IMR-90 (cell line): ENCODE measurements at regions not wholly inside any gene's neighbourhood (a gene's known extent, or its start where the extent isn't known, plus 50 kb on each side); places are given as distances from the start of the nearest gene placed in this dataset.

Experiments
- ATAC-seq: fragments of 200-7000 bp; cut with Tn5 transposase; 2 replicates; pipeline ENCODE4 v1.9.1; 2020; ENCODE audit warnings: low read depth, mild to moderate bottlenecking, moderate library complexity
- BruUV-seq: library from RNA; stranded (reverse); fragments of 400-500 nt; replicated peaks from 2 replicates; lab custom pipeline; 2021; lab: Mats Ljungman, UMichigan
- CTCF ChIA-PET: fragments of 300-600 bp; formaldehyde crosslinking; extraction: SDS; loops from one replicate; lab custom pipeline; 2021; ENCODE audit warnings: antibody characterized with exemption; lab: Yijun Ruan, JAX
- POLR2A ChIA-PET: fragments of 300-600 bp; sonication (Branson Sonifier 250); formaldehyde crosslinking; loops from one replicate; lab custom pipeline; 2022; ENCODE audit warnings: antibody characterized with exemption; ENCODE audit not compliant: unreplicated experiment; lab: Charles Lee
- DNase-seq: peaks from one replicate; pipeline ENCODE4 v3.0.0; 2013
- H2AFZ ChIP-seq: replicated peaks from 2 replicates; pipeline ENCODE3; 2013; ENCODE audit warnings: low read length, mild to moderate bottlenecking; ENCODE audit not compliant: poor library complexity
- H2AK5ac ChIP-seq: 2 replicates; pipeline ENCODE4 v1.6.1; 2013; ENCODE audit warnings: low read depth, low read length, inconsistent platforms
- H2AK9ac ChIP-seq: replicated peaks from 2 replicates; pipeline ENCODE3; 2013; ENCODE audit warnings: mild to moderate bottlenecking, low read depth, low read length, moderate library complexity; ENCODE audit not compliant: poor library complexity
- H2BK120ac ChIP-seq: 2 replicates; pipeline ENCODE4 v1.6.1; 2013; ENCODE audit warnings: low read depth, low read length, inconsistent platforms
- H2BK15ac ChIP-seq: 3 replicates; pipeline ENCODE4 v1.6.1; 2013; ENCODE audit warnings: low read depth, low read length, inconsistent platforms
- H2BK20ac ChIP-seq: 2 replicates; pipeline ENCODE4 v1.6.1; 2013; ENCODE audit warnings: low read depth, mild to moderate bottlenecking, inconsistent platforms, low read length, moderate library complexity
- H2BK5ac ChIP-seq: 2 replicates; pipeline ENCODE4 v1.6.1; 2013; ENCODE audit warnings: mild to moderate bottlenecking, low read depth, low read length, inconsistent platforms; ENCODE audit not compliant: poor library complexity, severe bottlenecking
- H3K14ac ChIP-seq: replicated peaks from 2 replicates; pipeline ENCODE4 v1.6.1; 2013; ENCODE audit warnings: low read depth, low read length, inconsistent platforms
- H3K18ac ChIP-seq: 2 replicates; pipeline ENCODE4 v1.6.1; 2013; ENCODE audit warnings: low read depth, low read length, control low read depth
- H3K23ac ChIP-seq: 2 replicates; pipeline ENCODE4 v1.6.1; 2013; ENCODE audit warnings: low read depth, low read length, inconsistent platforms
- H3K27ac ChIP-seq: 2 replicates; pipeline ENCODE4 v1.5.1; 2013; ENCODE audit warnings: mild to moderate bottlenecking, control low read depth, low read length; ENCODE audit not compliant: insufficient read depth
- H3K27me3 ChIP-seq: 2 replicates; pipeline ENCODE4 v1.6.1; 2013; ENCODE audit warnings: low read length; ENCODE audit not compliant: control insufficient read depth, insufficient read depth
- H3K36me3 ChIP-seq: 2 replicates; pipeline ENCODE4 v1.6.1; 2013; ENCODE audit warnings: low read length, mixed read lengths; ENCODE audit not compliant: control insufficient read depth, insufficient read depth
- H3K4ac ChIP-seq: 2 replicates; pipeline ENCODE4 v1.6.1; 2013; ENCODE audit warnings: low read depth, low read length, inconsistent platforms
- H3K4me1 ChIP-seq: 2 replicates; pipeline ENCODE4 v1.6.1; 2013; ENCODE audit warnings: low read length, mixed read lengths; ENCODE audit not compliant: control insufficient read depth, insufficient read depth
- H3K4me2 ChIP-seq: 2 replicates; pipeline ENCODE4 v1.6.1; 2013; ENCODE audit warnings: low read depth, mild to moderate bottlenecking, control low read depth, low read length, moderate library complexity
- H3K4me3 ChIP-seq: 2 replicates; pipeline ENCODE4 v1.5.1; 2013; ENCODE audit warnings: low read depth, mild to moderate bottlenecking, control low read depth, low read length, moderate library complexity; ENCODE audit not compliant: insufficient read depth
- H3K56ac ChIP-seq: 2 replicates; pipeline ENCODE4 v1.6.1; 2013; ENCODE audit warnings: low read length, inconsistent platforms; ENCODE audit not compliant: insufficient read depth; ENCODE audit errors: extremely low read depth
- H3K79me1 ChIP-seq, 2 experiments: 2 replicates each; pipeline ENCODE4 v1.6.1; 2013; ENCODE audit warnings: low read length in 2 of 2, inconsistent platforms in 1 of 2, low read depth in 1 of 2
- H3K9ac ChIP-seq: 2 replicates; pipeline ENCODE4 v1.6.1; 2013; ENCODE audit warnings: low read depth, low read length, control low read depth
- H3K9me1 ChIP-seq: 2 replicates; pipeline ENCODE4 v1.6.1; 2013; ENCODE audit warnings: low read length, inconsistent platforms; ENCODE audit not compliant: insufficient read depth
- H3K9me3 ChIP-seq: 2 replicates; pipeline ENCODE4 v1.6.1; 2013; ENCODE audit warnings: low read length; ENCODE audit not compliant: control insufficient read depth, insufficient read depth
- H4K20me1 ChIP-seq: 2 replicates; pipeline ENCODE4 v1.6.1; 2013; ENCODE audit warnings: low read length, inconsistent platforms; ENCODE audit not compliant: insufficient read depth
- H4K5ac ChIP-seq: 2 replicates; pipeline ENCODE4 v1.6.1; 2013; ENCODE audit warnings: mild to moderate bottlenecking, low read depth, low read length, control low read depth
- H4K8ac ChIP-seq, 2 experiments: 2 replicates each; pipeline ENCODE4 v1.6.1; 2013; ENCODE audit warnings: low read depth in 2 of 2, low read length in 2 of 2, control low read depth in 1 of 2, inconsistent platforms in 1 of 2
- H4K91ac ChIP-seq: 2 replicates; pipeline ENCODE4 v1.6.1; 2013; ENCODE audit warnings: low read depth, low read length, inconsistent platforms; ENCODE audit not compliant: insufficient read depth
- BHLHE40 ChIP-seq: fragments of 150-350 bp; IDR thresholded peaks from 2 replicates; pipeline ENCODE4 v1.6.1; 2016; ENCODE audit warnings: mild to moderate bottlenecking, low read depth, low read length
- CHD1 ChIP-seq: IDR thresholded peaks from 2 replicates; pipeline ENCODE4 v1.6.1; 2012; ENCODE audit warnings: low read depth, low read length, improper control_type of control experiment
- CTCF ChIP-seq: conservative IDR thresholded peaks from 2 replicates; pipeline ENCODE4 v1.5.1; 2012; ENCODE audit warnings: mild to moderate bottlenecking, low read depth, low read length, improper control_type of control experiment
- FOS ChIP-seq: fragments of 150-350 bp; IDR thresholded peaks from 2 replicates; pipeline ENCODE4 v1.6.1; 2016; ENCODE audit warnings: low read depth, low read length
- MAZ ChIP-seq: IDR thresholded peaks from 2 replicates; pipeline ENCODE4 v1.6.1; 2012; ENCODE audit warnings: low read depth, mild to moderate bottlenecking, low read length, improper control_type of control experiment, moderate library complexity, borderline replicate concordance
- MXI1 ChIP-seq: IDR thresholded peaks from 2 replicates; pipeline ENCODE4 v1.6.1; 2012; ENCODE audit warnings: low read depth, mild to moderate bottlenecking, low read length, moderate library complexity, borderline replicate concordance
- NFE2L2 ChIP-seq: fragments of 150-350 bp; IDR thresholded peaks from 2 replicates; pipeline ENCODE4 v1.6.1; 2016; ENCODE audit warnings: low read depth, mild to moderate bottlenecking, low read length
- RCOR1 ChIP-seq: IDR thresholded peaks from 2 replicates; pipeline ENCODE4 v1.6.1; 2012; ENCODE audit warnings: mild to moderate bottlenecking, low read length, improper control_type of control experiment; ENCODE audit not compliant: insufficient replicate concordance
- RFX5 ChIP-seq: IDR thresholded peaks from 2 replicates; pipeline ENCODE4 v1.8.0; 2012; ENCODE audit warnings: low read depth, mild to moderate bottlenecking, low read length, moderate library complexity
- SMC3 ChIP-seq: fragments of 150-350 bp; IDR thresholded peaks from 2 replicates; pipeline ENCODE4 v1.6.1; 2016; ENCODE audit warnings: low read depth, mild to moderate bottlenecking, antibody characterized with exemption, low read length, moderate library complexity
- USF2 ChIP-seq: fragments of 150-350 bp; IDR thresholded peaks from 2 replicates; pipeline ENCODE4 v1.6.1; 2017; ENCODE audit warnings: mild to moderate bottlenecking, antibody characterized with exemption, low read length, low read depth
- WGBS, 2 experiments: methylation state at CpG; one replicate each; pipeline versions ENCODE4 v1.1.5 to v1.1.7; 2013; ENCODE audit warnings: missing lambda C conversion rate in 2 of 2; ENCODE audit not compliant: insufficient read length in 1 of 2; ENCODE audit errors: extremely low coverage in 2 of 2; 5-methylcytosine and 5-hydroxymethylcytosine counted together
- dilution Hi-C: fragments of 300-500 bp; cut with HindIII; formaldehyde crosslinking; loops from one replicate; pipeline ENCODE4 v1.14.3; 2018; ENCODE audit warnings: low sequenced_read_pairs; ENCODE audit not compliant: unreplicated experiment
- in situ Hi-C: fragments of 300-500 bp; cut with MboI; formaldehyde crosslinking; loops from 3 replicates; pipeline ENCODE4 v1.14.3; 2019; ENCODE audit warnings: low sequenced_read_pairs, inconsistent platforms, mixed read lengths
- intact Hi-C: fragments of 100-400 bp; cut with micrococcal nuclease; formaldehyde crosslinking; loops from 2 replicates; pipeline ENCODE4 v1.10.0; 2022
- TF ChIP-seq, protein P1 (sequence below): fragments of 150-350 bp; IDR thresholded peaks from 2 replicates; pipeline ENCODE4 v1.6.1; 2016; ENCODE audit warnings: low read depth, mild to moderate bottlenecking, low read length, moderate library complexity, borderline replicate concordance

- Histone ChIP-seq H2AK9ac (no peak overlapping the region), H2AK5ac (no peak overlapping the region), H3K79me1 (no peaks in the 10 kb centered on the region), H3K23ac (no peak overlapping the region), H3K4ac (no peak overlapping the region), H3K27me3 (peaks cover 5% of the 10 kb centered on the region), H3K9ac (no peak overlapping the region), H2BK15ac (no peak overlapping the region), H2BK20ac (no peak overlapping the region), H3K14ac (no peak overlapping the region), H3K4me2 (no peak overlapping the region), H3K36me3 (no peaks in the 10 kb centered on the region), H4K91ac (no peak overlapping the region), H3K56ac (no peak overlapping the region), H2BK5ac (no peak overlapping the region), H3K9me1 (no peaks in the 10 kb centered on the region), H3K27ac (no peak overlapping the region), H2BK120ac (no peak overlapping the region), H4K5ac (no peak overlapping the region), H4K8ac (no peak overlapping the region), H3K18ac (no peak overlapping the region), H2AFZ (no peak overlapping the region), H4K20me1 (no peaks in the 10 kb centered on the region), H3K4me3 (no peak overlapping the region), H3K4me1 (no peaks in the 10 kb centered on the region), H3K9me3 (no peaks in the 10 kb centered on the region)
- in situ Hi-C loops (no loop called here), intact Hi-C loops (no loop called here), dilution Hi-C loops (no loop called here)
- CTCF ChIA-PET, result interaction anchor here (1.1 kb wide), 1 partner anchor 10 kb away, joined by 3 read pairs; no protein-coding TSS in a partner anchor
- 0 out of 2 replicates have a peak, but pooled peaks have one; percentile 17 for ATAC-seq
- no peak for TF ChIP-seq USF2
- TF ChIP-seq MXI1, result no peak
- TF ChIP-seq BHLHE40, result no peak
- no peak for TF ChIP-seq SMC3
- TF ChIP-seq FOS, result no peak
- no peak for TF ChIP-seq CHD1
- no peak for TF ChIP-seq RFX5
- no peak for TF ChIP-seq CTCF
- TF ChIP-seq MAZ, result no peak
- TF ChIP-seq RCOR1, result no peak
- TF ChIP-seq, protein P1, sequence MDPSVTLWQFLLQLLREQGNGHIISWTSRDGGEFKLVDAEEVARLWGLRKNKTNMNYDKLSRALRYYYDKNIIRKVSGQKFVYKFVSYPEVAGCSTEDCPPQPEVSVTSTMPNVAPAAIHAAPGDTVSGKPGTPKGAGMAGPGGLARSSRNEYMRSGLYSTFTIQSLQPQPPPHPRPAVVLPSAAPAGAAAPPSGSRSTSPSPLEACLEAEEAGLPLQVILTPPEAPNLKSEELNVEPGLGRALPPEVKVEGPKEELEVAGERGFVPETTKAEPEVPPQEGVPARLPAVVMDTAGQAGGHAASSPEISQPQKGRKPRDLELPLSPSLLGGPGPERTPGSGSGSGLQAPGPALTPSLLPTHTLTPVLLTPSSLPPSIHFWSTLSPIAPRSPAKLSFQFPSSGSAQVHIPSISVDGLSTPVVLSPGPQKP, result no peak
- TF ChIP-seq NFE2L2, result no peak
- DNase-seq, result peak; percentile 27
- no CpG with 5 or more reads among the region's 4 CpGs for WGBS, 2 experiments
- BruUV-seq, result no TSS peak
- POLR2A ChIA-PET, result no interaction called here
Observed at GRCh38 chr3:178454726-178455125, 81.5 kb upstream of the KCNMB2 start.
